ENCODE measurements at regions not wholly inside any gene's neighbourhood (a gene's known extent, or its start where the extent isn't known, plus 50 kb on each side); places are given as distances from the start of the nearest gene placed in this dataset.

DNA sequence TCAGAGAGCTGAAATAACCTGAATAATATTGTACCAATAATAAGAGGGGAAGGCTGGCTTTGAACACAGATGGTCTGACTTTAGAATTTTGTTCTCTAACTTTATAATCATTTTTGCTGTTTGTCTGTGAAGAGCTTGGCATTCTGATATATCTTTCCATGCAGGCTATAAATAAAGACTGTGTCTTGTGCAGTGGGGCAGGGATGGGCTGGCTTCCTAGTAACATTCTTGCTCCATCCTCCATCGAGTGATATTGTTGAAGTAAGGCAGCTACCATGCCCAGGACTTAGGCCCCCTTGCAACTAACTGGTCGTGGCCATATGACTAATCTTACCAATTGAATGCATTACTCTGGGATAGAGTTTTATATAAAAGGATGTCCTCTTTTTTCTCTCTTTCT is 234.7 kb upstream of the IRX3 start:
- TF ChIP-seq, protein P1, sequence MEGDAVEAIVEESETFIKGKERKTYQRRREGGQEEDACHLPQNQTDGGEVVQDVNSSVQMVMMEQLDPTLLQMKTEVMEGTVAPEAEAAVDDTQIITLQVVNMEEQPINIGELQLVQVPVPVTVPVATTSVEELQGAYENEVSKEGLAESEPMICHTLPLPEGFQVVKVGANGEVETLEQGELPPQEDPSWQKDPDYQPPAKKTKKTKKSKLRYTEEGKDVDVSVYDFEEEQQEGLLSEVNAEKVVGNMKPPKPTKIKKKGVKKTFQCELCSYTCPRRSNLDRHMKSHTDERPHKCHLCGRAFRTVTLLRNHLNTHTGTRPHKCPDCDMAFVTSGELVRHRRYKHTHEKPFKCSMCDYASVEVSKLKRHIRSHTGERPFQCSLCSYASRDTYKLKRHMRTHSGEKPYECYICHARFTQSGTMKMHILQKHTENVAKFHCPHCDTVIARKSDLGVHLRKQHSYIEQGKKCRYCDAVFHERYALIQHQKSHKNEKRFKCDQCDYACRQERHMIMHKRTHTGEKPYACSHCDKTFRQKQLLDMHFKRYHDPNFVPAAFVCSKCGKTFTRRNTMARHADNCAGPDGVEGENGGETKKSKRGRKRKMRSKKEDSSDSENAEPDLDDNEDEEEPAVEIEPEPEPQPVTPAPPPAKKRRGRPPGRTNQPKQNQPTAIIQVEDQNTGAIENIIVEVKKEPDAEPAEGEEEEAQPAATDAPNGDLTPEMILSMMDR (conservative IDR thresholded peaks at IDR 0.05; ENCODE audit: low read length): no peak
- no peak for DNase-seq (ENCODE audit: low read depth)

DNA sequence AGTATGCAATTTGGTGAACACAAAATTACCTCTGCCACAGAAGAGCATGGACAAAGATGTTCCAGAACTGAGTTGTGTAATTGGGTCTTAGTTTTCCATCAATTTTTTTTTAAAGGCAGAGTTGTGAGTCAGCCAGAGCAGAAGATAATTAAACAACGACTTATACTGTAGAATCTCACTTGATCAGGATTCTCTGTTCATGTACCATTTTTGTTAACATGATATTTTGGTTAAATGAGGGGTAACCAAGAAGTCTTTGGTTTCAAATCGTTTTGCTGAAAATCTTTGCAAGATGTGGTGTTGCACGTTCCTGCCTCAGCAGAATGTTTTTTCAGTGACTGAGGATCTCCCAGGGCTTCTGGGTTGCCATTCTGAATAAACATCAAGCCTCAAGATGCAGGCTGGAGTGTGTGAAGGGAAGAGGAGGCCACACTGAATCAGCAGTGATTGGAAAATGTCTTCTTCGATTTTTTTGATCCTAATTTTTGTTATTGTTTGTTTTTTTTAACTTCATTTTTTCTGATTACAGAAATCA is 232.6 kb upstream of the IRX3 start:
- DNase-seq (ENCODE audit: low read depth): no peak
- TF ChIP-seq, protein P1 (conservative IDR thresholded peaks at IDR 0.05; ENCODE audit: low read length): no peak

More for the DNA sequence above, 234.7 kb upstream of the IRX3 start:
- H3K4me3 ChIP-seq (ENCODE audit: low read length): no peak overlapping the region

DNA sequence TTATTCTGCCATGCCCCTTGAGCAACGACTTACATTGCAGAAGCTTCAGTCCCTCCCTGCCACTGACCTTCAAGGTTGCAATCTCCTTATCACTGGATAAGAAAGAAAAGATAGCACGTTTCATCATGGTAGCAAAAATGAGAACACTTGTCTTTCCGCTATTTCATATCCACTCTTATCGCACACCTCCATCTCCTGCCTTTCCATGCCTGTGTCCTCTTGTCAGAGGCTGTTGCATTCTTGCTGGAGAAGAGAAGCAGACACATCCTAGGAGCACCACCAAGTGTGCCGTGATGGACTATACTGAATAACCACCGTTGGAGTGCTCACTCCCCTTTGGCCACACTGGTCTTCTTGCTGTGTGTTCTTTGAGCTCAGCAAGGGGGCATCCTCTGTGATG is 230.6 kb upstream of the IRX3 start:
- TF ChIP-seq, protein P1 (conservative IDR thresholded peaks at IDR 0.05; ENCODE audit: low read length): no peak
- H3K4me3 ChIP-seq (ENCODE audit: low read length): no peak overlapping the region
- no peak for DNase-seq (ENCODE audit: low read depth)

More for the DNA sequence above, 232.6 kb upstream of the IRX3 start:
- H3K4me3 ChIP-seq (ENCODE audit: low read length): no peak overlapping the region

DNA sequence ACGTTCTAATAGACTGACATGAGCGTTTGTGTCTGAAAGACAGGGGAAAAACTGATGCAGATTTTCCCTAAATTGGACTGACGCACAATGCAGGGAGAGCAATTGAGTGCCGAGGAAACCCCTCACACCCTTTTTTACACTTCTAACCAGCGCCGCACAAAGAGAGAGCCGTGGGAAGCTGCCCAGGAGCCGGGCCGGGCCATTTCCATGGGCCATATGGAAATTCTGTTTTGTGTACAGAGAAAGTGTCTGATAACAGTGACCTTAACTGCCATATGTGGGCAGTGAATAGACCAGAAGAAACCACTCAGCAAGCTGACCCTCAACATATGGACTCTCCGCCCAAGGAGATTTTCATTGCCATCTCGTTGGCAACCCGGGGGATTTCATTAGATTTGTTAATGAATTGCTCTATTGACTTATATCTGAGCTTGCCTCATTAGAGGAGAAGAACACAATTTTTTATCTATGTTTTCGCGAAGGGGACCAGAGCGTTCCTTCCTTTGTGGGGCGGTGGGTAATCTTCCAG is 225.9 kb upstream of the IRX3 start:
- no peak overlapping the region for H3K4me3 ChIP-seq (ENCODE audit: low read length)
- TF ChIP-seq, protein P1 (conservative IDR thresholded peaks at IDR 0.05; ENCODE audit: low read length): no peak
- DNase-seq (ENCODE audit: low read depth): no peak

DNA sequence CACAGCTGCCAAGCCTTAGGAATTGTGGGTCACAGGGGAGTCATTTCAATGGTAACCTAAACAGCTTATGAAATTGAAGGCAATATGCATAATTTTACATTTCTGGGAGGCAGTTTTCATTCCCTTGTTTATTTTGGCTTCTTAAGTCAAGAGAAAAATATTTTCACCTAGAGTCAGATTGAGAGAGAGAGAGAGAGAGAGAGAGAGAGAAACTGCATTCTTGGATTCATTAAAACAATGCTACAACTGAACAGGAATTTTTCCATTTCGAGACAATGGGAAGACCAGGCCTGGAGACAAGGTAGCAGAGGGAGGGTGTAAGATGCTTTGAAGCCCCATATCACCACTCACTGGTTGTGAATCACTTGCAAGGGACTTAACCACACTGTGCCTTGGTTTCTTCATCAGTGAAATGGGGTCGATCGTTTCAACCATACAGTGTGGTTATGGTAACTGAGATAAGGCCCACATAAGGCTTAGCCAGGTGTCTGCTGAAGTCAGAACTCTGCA is 224.7 kb upstream of the IRX3 start:
- H3K4me3 ChIP-seq (ENCODE audit: low read length): no peak overlapping the region
- TF ChIP-seq, protein P1 (conservative IDR thresholded peaks at IDR 0.05; ENCODE audit: low read length): no peak
- peak; percentile 86 for DNase-seq (ENCODE audit: low read depth)

DNA sequence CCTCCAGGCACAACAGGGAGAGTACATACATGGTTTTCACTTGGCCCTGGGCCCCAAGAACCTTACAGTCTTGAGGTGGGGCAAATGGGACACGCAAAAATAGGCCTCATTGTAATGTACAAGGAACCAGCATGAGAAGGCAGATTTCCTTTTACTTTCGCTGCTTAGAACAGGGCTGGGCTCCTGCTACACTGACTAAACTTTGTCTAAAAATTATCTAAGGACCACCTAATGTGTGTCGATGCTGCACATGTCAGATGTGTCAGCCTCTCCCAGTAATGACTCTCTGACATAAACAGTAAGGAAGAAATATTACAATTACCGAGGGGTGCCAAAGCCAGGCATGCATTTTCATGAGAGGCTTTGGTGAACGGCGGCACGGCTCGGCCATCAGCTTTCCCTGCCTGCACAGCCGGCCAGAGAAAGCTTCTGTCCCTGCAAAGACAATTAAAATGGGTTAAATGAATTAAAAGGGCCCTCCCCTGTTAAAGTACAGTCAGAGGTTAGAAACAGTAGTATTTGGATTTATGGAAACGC is 224.2 kb upstream of the IRX3 start:
- no peak overlapping the region for H3K4me3 ChIP-seq (ENCODE audit: low read length)
- TF ChIP-seq, protein P1 (conservative IDR thresholded peaks at IDR 0.05; ENCODE audit: low read length): no peak
- DNase-seq (ENCODE audit: low read depth): no peak

DNA sequence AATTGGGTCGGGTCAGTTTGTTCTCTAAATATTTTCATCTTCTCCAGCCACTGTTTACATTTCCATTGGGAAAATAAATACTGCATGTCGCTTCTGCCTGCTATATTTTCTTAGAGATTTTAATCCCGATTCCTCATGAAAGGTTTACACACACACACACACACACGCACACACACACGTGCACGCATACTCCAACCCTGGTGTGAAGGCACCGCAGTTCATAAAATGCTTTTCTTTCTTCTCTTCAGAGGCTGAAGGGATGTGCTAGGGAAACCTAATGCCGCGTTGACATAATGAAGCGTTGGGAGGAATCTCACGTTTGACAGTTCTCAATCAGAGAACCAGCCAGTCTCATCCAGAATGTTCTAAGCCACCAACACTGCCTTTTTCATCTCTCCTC is 222.9 kb upstream of the IRX3 start:
- TF ChIP-seq, protein P1 (conservative IDR thresholded peaks at IDR 0.05; ENCODE audit: low read length): no peak
- no peak for DNase-seq (ENCODE audit: low read depth)
- no peak overlapping the region for H3K4me3 ChIP-seq (ENCODE audit: low read length)
